Suprapubic skin (tissue), 3 donors: ENCODE measurements at regions not wholly inside any gene's neighbourhood (a gene's known extent, or its start where the extent isn't known, plus 50 kb on each side); places are given as distances from the start of the nearest gene placed in this dataset.

Experiments
- EP300 ChIP-seq: sonication (generic); formaldehyde crosslinking; IDR thresholded peaks from one replicate; pipeline ENCODE4 v1.6.1; 2017; ENCODE audit warnings: antibody characterized with exemption
- TF ChIP-seq, protein P1 (sequence below), 2 donors: fragments of 200-600 bp in 1 of 2; fragments of 450-650 bp in 1 of 2; sonication (generic) in 1 of 2; IDR thresholded peaks; one replicate each; pipeline ENCODE4 v1.5.1; 2016 to 2019; ENCODE audit warnings: antibody characterized with exemption in 2 of 2, mild to moderate bottlenecking in 1 of 2, moderate library complexity in 1 of 2

GRCh38 chr20:51995551-51995951, 193.2 kb upstream of the SALL4 start:
- TF ChIP-seq, protein P1, sequence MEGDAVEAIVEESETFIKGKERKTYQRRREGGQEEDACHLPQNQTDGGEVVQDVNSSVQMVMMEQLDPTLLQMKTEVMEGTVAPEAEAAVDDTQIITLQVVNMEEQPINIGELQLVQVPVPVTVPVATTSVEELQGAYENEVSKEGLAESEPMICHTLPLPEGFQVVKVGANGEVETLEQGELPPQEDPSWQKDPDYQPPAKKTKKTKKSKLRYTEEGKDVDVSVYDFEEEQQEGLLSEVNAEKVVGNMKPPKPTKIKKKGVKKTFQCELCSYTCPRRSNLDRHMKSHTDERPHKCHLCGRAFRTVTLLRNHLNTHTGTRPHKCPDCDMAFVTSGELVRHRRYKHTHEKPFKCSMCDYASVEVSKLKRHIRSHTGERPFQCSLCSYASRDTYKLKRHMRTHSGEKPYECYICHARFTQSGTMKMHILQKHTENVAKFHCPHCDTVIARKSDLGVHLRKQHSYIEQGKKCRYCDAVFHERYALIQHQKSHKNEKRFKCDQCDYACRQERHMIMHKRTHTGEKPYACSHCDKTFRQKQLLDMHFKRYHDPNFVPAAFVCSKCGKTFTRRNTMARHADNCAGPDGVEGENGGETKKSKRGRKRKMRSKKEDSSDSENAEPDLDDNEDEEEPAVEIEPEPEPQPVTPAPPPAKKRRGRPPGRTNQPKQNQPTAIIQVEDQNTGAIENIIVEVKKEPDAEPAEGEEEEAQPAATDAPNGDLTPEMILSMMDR (IDR thresholded peaks at IDR 0.05) = no peak
- TF ChIP-seq EP300 = no peak
